Embryonic facial prominence (tissue), 1 donor: ENCODE measurements at regions not wholly inside any gene's neighbourhood (a gene's known extent, or its start where the extent isn't known, plus 50 kb on each side); places are given as distances from the start of the nearest gene placed in this dataset.
"Not testable (repeated sequence)": the region's sequence is repeated elsewhere in the genome, so short reads cannot be mapped to it uniquely, and the experiment has no call there.

Experiments used
- DNase-seq: peaks from one replicate; pipeline ENCODE4 v3.0.0-alpha.2; 2016; ENCODE audit errors: extremely low spot score

DNA sequence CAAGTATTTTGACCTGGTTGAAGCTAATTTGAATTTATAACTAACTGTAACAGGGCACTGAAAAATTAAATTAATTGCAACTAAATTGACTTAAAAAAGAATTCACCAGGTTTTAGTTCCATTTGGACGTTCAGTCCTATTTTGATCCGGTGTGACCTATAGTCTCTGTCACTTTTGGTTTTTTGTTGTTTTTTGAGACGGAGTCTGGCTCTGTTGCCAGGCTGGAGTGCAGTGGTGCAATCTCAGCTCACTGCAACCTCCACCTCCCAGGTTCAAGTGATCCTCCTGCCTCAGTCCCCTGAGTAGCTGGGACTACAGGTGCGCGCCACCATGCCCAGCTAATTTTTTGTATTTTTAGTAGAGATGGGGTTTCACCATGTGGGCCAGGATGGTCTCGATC, 91.2 kb downstream of the GADD45G start:
- DNase-seq = not testable (repeated sequence)

DNA sequence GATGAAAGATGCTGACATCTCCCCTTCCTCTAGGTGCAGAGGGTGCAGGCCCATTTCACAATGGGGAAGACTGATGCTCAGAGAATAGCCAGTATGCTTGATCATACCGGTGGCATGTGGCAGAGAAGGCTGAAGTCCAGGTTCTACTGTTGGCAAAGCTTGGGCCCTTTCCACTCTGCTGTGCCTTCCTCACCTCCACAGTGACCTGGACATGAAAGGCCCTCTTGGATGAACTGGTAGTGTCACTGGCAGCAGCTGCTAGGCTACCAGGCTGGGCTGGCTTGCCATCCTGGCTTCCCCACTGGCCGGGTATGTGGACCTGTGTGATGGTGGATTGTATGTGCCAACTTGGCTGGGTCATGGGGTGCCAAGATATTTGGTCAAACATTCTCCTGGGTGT, 92.0 kb downstream of the GADD45G start:
- DNase-seq = no peak

DNA sequence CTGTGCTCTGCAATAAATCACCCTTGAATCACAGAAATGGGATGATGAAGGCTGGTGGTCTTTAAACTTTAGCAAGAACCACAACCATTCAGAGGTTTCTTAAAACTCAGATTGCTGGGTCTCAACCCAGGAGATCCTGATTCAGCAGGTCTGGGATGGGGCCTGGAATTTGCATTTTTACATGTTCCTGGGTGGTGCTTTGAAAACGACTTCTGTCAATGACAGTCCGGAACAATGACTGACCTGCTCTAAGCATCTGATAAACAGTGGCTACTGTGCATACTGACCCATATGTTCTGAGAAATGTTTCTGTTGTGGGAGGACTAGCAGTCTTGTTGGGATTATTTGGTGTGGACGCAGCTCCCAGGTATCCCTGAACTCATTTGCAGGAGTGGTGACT, 92.7 kb downstream of the GADD45G start:
- no peak for DNase-seq

DNA sequence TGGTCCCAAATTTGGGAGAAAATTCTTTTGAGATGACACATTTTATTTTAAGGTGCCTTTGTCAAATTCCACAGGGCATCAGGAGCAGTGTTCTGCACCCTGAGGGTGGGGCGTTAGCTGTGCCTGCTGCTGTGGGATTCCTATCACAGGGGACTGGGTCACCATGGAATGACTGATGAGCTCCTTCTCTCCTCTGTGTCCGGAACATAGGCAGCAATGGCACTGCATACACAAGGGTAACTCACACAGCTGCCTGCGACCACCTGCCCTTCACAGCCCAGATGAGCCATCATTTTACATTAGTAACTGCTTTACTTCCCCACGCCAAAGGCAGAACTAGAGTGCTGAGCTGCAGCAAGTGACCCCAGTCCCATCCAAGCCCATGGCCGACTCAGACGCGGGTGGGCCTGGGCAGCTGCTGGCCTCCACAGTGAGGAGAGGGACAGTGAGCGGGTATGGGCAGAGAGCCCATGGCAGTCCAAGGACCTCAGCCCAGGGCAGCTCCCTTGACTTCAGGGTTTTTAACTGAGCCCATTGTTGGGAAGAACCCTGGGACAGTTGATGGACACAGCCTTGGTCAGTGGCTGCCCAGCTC, 93.7 kb downstream of the GADD45G start:
- DNase-seq = no peak

DNA sequence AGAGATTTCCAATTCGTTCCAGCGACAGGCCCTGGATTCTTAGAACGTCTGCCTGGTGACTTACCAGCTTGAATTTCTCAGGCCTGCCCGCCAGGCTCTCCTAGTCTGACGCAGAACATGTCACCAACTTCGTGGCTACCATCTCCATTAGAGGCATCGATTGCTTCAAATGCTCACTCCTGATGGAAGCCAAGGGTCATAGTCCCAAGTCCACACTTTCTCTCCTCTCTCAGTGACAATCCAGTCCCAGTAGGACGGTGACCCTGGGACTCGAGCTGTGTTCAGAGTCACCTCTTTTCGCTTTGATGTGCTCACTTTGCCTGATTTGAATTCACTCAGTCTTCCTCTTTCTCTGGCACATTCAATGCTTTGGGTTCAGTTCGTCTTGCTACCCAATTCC, 94.8 kb downstream of the GADD45G start:
- no peak for DNase-seq

DNA sequence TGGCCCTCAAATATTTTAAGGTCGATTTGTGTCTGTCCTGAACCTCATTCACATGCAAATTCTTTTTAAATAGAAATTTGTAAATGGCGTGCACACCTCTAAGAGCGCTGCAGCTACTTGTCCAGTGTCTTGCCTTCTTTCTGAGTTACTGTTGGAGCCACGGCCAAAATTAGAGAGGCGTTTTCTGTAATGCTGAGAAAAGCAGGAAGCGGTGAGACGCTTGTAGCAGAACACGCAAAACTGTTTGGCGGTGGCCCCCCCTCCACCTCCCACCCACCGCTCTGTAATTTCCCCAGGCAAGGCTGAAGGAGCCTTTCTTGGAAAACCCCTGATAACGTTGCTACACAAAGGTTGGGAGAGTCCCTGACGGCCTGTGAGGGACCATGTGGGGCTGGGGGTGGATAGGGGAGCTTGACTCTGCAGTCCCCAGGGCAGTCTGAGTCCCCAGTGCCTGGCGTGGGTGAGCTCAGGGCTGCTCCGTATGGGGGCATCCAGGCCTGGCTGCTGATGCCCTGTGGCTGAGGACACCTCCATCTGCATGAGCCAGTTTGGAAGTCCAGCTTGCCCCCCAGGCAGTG, 96.5 kb downstream of the GADD45G start:
- DNase-seq = no peak

DNA sequence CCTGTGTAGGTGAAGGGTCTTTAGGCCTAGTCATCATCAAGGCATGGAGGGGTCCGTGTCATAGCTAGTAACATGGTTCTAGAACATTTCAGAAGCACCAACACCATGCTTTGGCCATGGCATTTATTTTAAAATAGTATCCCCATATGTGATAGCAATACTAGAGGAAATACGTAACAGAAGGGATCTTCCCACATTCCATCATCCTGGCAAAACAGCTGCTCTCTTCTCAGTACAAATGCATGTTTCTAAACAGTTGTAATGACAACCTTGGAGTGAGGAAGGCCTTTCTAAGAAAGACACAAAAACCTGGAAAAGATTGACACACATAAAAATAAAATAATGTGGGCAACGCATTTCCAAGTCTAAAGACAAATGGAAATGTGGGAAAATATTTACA, 97.6 kb downstream of the GADD45G start:
- DNase-seq = no peak

DNA sequence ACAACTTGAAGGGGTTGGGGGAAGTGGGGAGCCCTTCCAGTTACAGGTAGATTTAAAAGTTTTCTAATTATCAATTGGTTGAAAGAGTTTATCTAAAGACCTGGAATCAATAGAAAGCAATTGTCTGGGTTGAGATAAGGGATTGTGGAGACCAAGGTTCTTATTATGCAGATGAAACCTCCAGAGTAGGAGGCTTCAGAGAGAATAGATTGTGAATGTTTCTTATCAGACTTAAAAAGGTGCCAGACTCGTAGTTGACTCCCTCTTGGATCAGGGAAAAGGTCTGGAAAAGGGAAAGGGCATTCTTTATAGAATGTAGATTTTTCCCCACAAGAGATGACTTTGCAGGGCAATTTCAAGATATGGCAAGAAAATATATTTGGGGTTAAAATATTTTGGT, 100.8 kb downstream of the GADD45G start:
- DNase-seq = no peak

DNA sequence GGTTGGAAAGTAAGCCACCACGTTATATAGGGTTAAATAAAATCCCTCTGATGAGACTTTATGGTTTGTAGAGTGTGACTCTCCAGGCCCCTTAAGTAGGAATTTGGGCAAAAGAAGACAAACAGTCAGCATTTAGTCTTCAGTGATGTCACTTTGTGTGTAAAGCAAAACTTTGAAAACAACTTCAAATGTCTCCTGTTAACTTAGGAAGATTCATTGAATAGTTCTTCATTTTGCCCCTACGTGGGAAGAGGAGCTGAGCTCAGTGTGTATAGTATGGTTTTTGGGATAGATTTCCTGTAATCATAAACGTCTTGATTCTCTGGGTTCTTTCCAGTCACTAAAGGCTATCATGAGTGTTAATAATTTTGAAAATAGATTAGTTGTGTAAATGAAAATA, 101.3 kb downstream of the GADD45G start:
- no peak for DNase-seq

DNA sequence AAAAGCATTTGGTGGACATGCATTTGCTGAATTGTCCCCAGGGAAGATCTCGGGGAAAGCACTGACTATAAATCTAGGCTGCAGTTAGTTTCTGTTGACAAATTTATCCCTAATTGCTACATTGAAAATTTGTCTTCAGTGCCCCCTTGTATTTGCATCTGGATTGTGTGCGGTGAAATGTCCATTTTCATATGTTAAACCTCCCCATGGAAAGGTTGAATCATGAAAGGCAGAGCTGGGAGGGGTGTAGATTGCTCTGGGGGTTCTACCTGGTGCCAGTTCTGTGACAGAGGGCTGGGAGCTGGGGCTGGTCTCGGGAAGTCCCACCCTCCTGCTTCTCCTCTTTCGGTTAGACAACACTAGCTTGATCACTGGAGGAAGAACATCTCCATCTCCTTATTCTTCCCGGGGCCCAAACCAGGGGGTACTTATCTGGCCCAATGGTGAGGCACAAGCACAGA, 101.9 kb downstream of the GADD45G start:
- DNase-seq = no peak

DNA sequence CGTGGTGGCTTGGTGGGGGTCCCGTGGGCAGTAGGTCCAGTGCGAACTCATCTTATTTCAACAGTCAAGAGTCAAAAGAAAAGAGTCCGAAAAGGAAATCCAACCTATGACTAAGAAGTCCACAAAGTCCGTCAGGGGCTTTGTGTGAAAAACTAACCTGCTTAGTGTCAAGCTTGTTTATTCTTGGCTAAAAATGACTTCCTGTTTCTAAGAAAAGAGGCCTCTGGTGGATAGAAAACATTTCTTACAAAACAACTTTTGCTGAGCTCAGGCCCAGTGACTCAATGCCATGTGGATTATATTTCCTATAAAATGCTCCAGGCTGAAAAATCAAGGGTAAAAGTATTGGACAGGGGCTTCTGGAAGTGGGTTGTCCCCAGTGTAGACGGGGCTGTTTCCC, 105.9 kb downstream of the GADD45G start:
- no peak for DNase-seq

DNA sequence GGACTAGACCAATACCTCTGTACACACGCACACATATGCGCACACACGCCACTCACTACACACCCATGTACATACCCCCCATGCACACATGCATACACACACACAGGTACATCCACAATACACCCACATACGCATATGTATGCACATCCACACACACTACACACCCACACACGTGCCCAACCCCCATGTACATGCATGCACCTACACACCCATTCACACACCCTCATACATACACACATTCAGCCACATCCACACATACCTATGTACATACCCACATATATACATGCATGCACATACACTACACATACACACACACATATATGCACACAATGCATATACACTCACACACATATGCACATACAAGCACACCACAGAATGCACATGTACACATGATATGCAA, 107.1 kb downstream of the GADD45G start:
- DNase-seq = no peak

DNA sequence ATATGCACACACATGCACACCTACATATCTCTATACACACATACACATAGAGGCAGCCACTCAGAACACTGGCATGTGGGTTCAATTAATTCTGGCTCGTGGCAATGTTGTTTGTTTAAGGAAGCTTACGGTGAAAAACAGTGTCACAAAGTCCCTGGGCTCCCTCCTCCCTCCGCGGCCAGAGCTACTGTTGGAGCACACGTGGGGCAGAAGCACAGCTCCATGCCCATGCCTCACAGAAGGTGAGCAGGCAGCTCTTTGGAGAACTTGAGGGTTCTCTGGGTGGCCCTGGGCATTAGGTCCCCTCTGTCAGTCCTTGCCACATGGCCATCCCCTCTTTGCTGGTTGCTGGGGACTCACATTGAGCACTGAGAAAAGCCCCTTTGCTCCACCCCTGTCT, 107.5 kb downstream of the GADD45G start:
- DNase-seq = no peak

DNA sequence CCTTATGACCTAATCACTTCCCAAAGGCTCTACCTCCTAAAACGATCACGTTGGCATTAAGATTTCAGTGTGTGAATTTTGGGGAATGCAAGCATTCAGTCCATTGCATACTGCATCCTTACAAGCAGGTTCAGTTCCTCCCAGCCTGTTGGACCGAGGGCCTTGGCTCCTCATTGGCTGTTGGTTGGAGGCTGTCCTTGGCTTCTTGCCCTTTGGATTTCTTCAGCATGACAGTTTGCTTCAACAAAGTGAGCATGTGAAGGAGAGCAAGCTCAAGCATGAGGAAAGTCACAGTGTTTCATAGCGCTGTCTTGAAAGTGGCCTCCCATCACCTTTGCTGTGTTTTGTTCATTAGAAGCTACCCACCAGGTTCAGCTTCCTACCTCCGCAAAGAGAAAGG, 109.5 kb downstream of the GADD45G start:
- no peak for DNase-seq

DNA sequence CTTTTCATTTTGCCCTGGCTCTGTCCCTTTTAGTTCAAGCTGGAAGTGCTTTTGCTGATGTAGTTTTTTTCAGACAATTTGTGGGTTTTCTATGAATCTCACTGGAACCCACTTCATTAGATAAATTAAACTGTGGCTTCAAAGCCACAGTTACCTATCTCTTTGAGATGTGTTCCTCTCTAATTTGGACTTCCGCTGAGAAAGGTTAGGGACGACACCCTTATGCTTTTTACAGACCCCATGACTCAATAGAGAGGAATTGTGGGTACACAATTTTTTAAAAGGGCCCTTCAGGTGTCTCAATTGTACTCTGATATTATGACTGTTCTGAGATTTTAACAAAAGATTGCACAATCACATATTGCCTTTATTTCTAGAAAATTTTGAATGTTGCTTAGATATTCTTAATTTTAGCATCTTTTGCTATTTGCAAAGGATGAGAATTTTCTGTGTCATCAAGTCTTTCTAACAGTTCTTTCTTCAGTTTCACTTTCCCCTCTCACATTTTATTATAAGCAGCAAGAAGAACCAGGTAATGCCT, 110.6 kb downstream of the GADD45G start:
- DNase-seq = no peak

DNA sequence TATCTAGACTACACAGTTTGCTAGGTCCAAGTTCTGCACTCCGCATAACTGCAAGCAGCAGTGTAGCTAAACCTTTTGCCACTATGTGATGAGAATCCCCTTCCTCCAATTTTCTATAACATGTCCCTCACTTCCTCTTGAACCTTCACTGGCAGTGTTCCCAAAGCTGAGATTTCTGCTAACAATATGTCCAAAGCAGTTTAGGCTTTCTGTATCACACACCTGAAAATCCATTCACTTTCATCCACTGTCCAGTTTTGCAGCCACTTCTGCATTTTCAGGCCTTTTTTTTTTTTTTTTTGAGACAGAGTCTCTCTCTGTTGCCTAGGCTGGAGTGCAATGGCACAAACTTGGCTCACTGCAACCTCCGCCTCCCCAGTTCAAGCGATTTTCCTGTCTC, 111.1 kb downstream of the GADD45G start:
- DNase-seq = no peak

DNA sequence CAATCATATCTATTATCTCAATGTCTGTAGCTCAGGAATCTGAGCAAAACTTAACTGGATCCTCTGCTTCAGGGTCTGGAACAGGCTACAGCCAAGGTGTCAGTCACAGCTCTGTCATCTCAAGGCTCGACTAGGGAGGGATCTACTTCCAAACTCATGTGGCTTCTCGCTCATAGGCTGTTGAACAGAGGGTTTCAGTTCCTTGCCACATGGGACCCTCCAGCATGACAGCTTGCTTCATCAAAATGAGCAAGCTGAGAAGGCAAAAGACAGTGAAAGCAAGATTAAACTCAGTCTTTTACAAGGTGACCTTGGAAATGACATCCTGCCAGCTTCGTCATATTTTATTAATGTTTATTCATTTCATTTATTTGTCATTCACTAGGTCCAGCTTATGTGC, 111.7 kb downstream of the GADD45G start:
- DNase-seq = no peak

DNA sequence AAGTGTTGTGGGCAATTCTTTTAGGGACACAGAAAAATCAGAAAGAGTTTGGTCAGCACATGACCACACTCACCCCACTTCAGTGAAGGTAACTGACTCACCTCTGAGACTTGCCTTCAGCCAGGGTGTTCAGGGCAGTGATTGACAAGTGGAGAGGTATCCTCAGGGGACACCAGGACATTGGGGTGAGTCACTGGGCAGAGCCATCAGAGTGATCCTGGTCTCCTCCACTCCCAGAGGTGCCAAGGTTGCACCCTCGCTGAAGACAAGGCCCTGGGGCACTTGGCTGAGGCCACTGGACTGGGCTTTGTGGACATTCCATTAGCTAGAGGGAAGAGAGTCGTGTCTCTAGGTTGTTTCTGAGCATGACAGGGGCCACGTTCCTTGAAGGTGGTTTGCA, 113.4 kb downstream of the GADD45G start:
- DNase-seq = no peak

DNA sequence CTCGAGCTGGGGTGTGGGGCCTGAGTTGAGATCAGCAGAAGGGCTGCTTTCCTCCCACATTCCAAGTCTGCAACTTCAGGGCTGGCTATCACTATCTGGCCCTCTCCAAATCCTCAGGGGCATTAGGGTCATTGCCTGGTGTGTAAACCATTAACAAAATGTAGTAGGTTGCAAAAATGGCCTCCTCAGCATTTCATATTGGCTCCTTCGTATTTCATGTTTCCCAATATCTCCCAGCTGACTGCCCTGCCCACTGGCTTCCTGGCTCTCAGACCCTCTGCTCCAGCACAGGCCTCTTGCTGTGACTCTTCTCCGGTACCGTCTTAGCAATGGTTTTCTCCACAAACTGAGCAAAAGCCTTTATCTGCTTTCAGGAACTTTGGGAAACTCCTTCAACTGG, 113.8 kb downstream of the GADD45G start:
- no peak for DNase-seq

DNA sequence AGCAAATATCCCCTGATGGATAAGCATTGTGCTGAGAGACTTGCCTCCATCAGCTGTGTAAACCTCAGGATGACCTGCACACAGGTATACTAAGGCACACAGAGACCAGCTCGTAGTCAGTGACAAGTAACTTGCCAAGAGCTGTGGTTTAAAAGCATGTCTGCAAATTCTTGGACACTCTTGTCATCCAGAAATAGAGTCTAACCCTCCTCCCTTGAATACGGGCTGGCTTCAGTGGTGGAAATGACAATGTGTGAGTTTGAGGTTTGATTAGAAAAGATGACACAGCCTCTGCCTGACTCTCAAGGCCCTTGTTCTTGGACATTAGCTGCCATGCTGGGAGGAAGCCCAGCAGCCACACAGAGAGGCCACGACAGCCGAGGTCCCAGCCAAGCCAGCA, 114.4 kb downstream of the GADD45G start:
- no peak for DNase-seq

DNA sequence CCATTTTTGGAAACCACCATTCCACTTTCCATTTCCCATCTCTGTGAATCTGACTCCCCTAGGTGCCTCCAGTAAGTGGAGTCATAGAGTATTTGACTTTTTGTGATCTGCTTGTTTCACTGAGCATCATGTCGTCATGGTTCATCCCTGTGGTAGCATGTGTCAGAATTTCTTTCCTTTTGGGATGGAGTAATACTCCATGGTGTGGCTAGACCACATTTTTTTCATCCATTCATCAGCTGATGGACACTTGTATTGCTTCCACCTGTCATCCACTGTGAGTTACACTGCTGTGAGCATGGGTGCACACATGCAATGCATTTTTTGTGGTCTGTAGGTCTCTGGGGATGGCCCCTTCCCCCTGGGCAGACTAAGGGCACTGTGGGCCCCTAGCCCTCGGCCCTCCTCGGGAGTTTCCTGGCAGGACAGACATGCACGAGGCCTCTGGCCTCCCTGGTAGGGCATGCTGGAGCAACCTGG, 115.9 kb downstream of the GADD45G start:
- DNase-seq = no peak

DNA sequence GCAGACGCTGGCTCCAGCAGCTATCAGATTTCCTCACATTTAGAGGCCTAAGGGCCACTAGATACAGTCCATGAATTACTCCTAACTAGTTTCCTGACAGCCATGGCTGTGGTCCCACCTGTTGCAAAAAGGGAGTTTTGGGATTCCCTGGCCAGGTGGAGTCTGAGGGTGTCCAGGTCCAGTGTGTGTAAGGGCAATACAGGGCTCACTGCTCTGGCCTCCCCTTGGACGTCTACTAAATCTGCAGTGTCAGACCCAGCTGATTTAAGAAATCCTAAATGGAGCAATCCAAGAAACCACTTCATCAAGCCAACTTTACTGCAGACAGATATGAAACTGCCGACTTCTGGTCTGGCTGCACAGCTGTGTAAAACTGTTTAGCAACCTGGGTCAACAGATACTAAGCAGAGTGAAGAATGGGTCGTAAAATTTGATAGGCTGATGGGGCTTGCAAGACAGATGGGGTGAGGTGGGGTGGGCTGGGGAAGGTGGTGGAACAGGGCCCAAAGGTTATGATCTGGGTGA, 116.4 kb downstream of the GADD45G start:
- DNase-seq = no peak

DNA sequence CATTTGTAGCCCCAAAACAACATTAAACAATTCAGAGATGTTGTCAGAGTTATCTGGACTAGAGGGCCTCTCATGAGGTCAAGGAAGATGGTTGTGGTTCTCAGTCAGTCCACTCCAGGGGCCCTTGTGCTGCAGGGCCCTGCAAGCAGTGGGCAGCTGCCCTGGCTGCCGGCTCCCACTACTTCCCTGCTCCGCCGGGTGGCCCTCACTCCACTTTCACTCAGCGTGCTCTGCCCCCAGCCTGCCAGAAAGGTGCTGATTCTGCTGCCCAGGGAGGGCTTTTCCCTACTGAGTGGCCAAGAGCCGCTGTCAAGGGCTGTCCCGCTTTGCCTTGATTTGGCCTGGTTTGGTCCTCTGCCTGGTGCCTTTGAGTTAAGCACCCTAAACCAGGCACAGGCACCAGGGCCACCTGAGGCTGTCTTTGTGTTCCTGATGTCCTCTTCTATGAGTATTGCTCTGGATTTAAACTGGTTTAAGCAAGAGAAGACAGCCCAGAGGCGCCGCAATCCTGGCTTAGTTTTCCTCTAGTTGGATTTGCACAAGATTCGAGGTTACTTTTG, 117.2 kb downstream of the GADD45G start:
- no peak for DNase-seq
